Stimulated activated CD8-positive, alpha-beta memory T cell treated with anti-CD3 and anti-CD28 coated beads, Interleukin-4, amount 100 ng/mL, for 1 hour (primary cell): ENCODE measurements at regions not wholly inside any gene's neighbourhood (a gene's known extent, or its start where the extent isn't known, plus 50 kb on each side); places are given as distances from the start of the nearest gene placed in this dataset.

ENCODE experiments used
- DNase-seq, 2 donors: peaks; one replicate each; pipeline ENCODE4 v3.0.0-alpha.2; 2020; ENCODE audit warnings: low read depth in 2 of 2, low spot score in 1 of 2

- peak in 1 of 2 donors; percentile 4 for DNase-seq
These were observed 254.5 kb upstream of the VEGFC start for GRCh38 chr4:177047070-177047850.

GRCh38 chr4:177047851-177048174 is 255.1 kb upstream of the VEGFC start:
- no peak for DNase-seq

GRCh38 chr4:177051473-177052060 is 258.1 kb upstream of the NEIL3 start:
- DNase-seq: no peak

- DNase-seq: no peak
These were observed 257.3 kb upstream of the NEIL3 start for GRCh38 chr4:177052211-177052934.

- DNase-seq: no peak
These were observed 252.5 kb upstream of the NEIL3 start for GRCh38 chr4:177057186-177057585.

GRCh38 chr4:177064116-177064515 is 245.6 kb upstream of the NEIL3 start:
- DNase-seq: no peak

- no peak for DNase-seq
These were observed 244.8 kb upstream of the NEIL3 start for GRCh38 chr4:177064729-177065394.

GRCh38 chr4:177066746-177067145 is 242.9 kb upstream of the NEIL3 start:
- no peak for DNase-seq

GRCh38 chr4:177070533-177071058 is 239.1 kb upstream of the NEIL3 start:
- DNase-seq: no peak

GRCh38 chr4:177077095-177077971 is 232.3 kb upstream of the NEIL3 start:
- no peak for DNase-seq

GRCh38 chr4:177079327-177079726 is 230.3 kb upstream of the NEIL3 start:
- DNase-seq: no peak

- DNase-seq: no peak
These were observed 229.3 kb upstream of the NEIL3 start for GRCh38 chr4:177080388-177080787.

GRCh38 chr4:177087060-177087459 is 222.6 kb upstream of the NEIL3 start:
- DNase-seq: no peak

- no peak for DNase-seq
These were observed 222.2 kb upstream of the NEIL3 start for GRCh38 chr4:177087499-177087898.

- no peak for DNase-seq
These were observed 218.2 kb upstream of the NEIL3 start for GRCh38 chr4:177091515-177091914.

- no peak for DNase-seq
These were observed 216.9 kb upstream of the NEIL3 start for GRCh38 chr4:177092807-177093206.

- DNase-seq: no peak
These were observed 215.7 kb upstream of the NEIL3 start for GRCh38 chr4:177093964-177094363.

GRCh38 chr4:177097291-177097690 is 212.4 kb upstream of the NEIL3 start:
- no peak for DNase-seq

GRCh38 chr4:177099211-177099610 is 210.5 kb upstream of the NEIL3 start:
- no peak for DNase-seq

GRCh38 chr4:177100307-177100706 is 209.4 kb upstream of the NEIL3 start:
- DNase-seq: no peak

- no peak for DNase-seq
These were observed 206.1 kb upstream of the NEIL3 start for GRCh38 chr4:177103619-177104018.
